Mesenchymal stem cell (in vitro differentiated cells and primary cell): ENCODE measurements at regions not wholly inside any gene's neighbourhood (a gene's known extent, or its start where the extent isn't known, plus 50 kb on each side); places are given as distances from the start of the nearest gene placed in this dataset.
"Not testable (repeated sequence)": the region's sequence is repeated elsewhere in the genome, so short reads cannot be mapped to it uniquely, and the experiment has no call there.

Experiments
- DNase-seq: peaks from one replicate; pipeline ENCODE4 v3.0.0-alpha.2; 2013
- H2AFZ ChIP-seq: one replicate; pipeline ENCODE4 v1.6.1; 2013; ENCODE audit warnings: low read depth, mild to moderate bottlenecking, control low read depth, inconsistent platforms, low read length, moderate library complexity
- H2AK5ac ChIP-seq: 2 replicates; pipeline ENCODE4 v1.6.1; 2013; ENCODE audit warnings: low read length, moderate library complexity, mild to moderate bottlenecking, inconsistent platforms; ENCODE audit not compliant: severe bottlenecking
- H2BK120ac ChIP-seq: one replicate; pipeline ENCODE4 v1.6.1; 2013; ENCODE audit warnings: low read depth, mild to moderate bottlenecking, inconsistent platforms, low read length, moderate library complexity
- H2BK12ac ChIP-seq, 2 experiments: one replicate each; pipeline ENCODE4 v1.6.1; 2013; ENCODE audit warnings: inconsistent platforms in 2 of 2, low read length in 2 of 2, mild to moderate bottlenecking in 2 of 2, moderate library complexity in 2 of 2, control low read depth in 1 of 2
- H2BK15ac ChIP-seq: one replicate; pipeline ENCODE4 v1.6.1; 2013; ENCODE audit warnings: mild to moderate bottlenecking, low read depth, inconsistent platforms; ENCODE audit not compliant: poor library complexity, severe bottlenecking
- H2BK5ac ChIP-seq: 2 replicates; pipeline ENCODE4 v1.6.1; 2013; ENCODE audit warnings: low read depth, mild to moderate bottlenecking, low read length, control low read depth, inconsistent platforms; ENCODE audit not compliant: poor library complexity, severe bottlenecking
- H3K14ac ChIP-seq, 2 experiments: one replicate each; pipeline ENCODE4 v1.6.1; 2013; ENCODE audit warnings: inconsistent platforms in 2 of 2, low read length in 2 of 2, control low read depth in 1 of 2, mild to moderate bottlenecking in 1 of 2, moderate library complexity in 1 of 2
- H3K18ac ChIP-seq, 2 experiments: one replicate each; pipeline ENCODE4 v1.6.1; 2013; ENCODE audit warnings: inconsistent platforms in 2 of 2, low read length in 2 of 2, control low read depth in 1 of 2, low read depth in 1 of 2, mild to moderate bottlenecking in 1 of 2
- H3K23ac ChIP-seq, 2 experiments: one replicate each; pipeline ENCODE4 v1.6.1; 2013; ENCODE audit warnings: inconsistent platforms in 2 of 2, low read length in 2 of 2, mild to moderate bottlenecking in 2 of 2, moderate library complexity in 2 of 2, control low read depth in 1 of 2
- H3K27ac ChIP-seq: 2 replicates; pipeline ENCODE4 v1.5.1; 2013; ENCODE audit warnings: mild to moderate bottlenecking, moderate library complexity, low read length, control low read depth, inconsistent platforms; ENCODE audit not compliant: poor library complexity, severe bottlenecking
- H3K27me3 ChIP-seq, 2 experiments: 2 replicates each; pipeline versions ENCODE4 v1.6.1 to v1.7.0; 2013; ENCODE audit warnings: low read length in 2 of 2, mild to moderate bottlenecking in 2 of 2, moderate library complexity in 2 of 2, control low read depth in 1 of 2, inconsistent platforms in 1 of 2; ENCODE audit not compliant: control insufficient read depth in 1 of 2, insufficient read depth in 1 of 2
- H3K36me3 ChIP-seq, 2 experiments: 2 replicates each; pipeline versions ENCODE4 v1.6.1 to v1.7.0; 2013; ENCODE audit warnings: low read length in 2 of 2, control low read depth in 1 of 2, inconsistent platforms in 1 of 2, low read depth in 1 of 2, mild to moderate bottlenecking in 1 of 2; ENCODE audit not compliant: insufficient read depth in 2 of 2, control insufficient read depth in 1 of 2
- H3K4ac ChIP-seq, 2 experiments: one replicate each; pipeline ENCODE4 v1.6.1; 2013; ENCODE audit warnings: inconsistent platforms in 2 of 2, low read length in 2 of 2, mild to moderate bottlenecking in 2 of 2, moderate library complexity in 2 of 2, control low read depth in 1 of 2, low read depth in 1 of 2
- H3K4me1 ChIP-seq: 2 replicates; pipeline ENCODE4 v1.6.1; 2013; ENCODE audit warnings: low read depth, low read length, control low read depth; ENCODE audit not compliant: control insufficient read depth, insufficient read depth
- H3K4me2 ChIP-seq: 2 replicates; pipeline ENCODE4 v1.6.1; 2013; ENCODE audit warnings: low read length, mild to moderate bottlenecking, inconsistent platforms; ENCODE audit not compliant: poor library complexity, severe bottlenecking
- H3K4me3 ChIP-seq, 2 experiments: 2 replicates each; pipeline versions ENCODE4 v1.5.1 to v1.7.0; 2013; ENCODE audit warnings: low read length in 2 of 2, mild to moderate bottlenecking in 2 of 2, control low read depth in 1 of 2, low read depth in 1 of 2; ENCODE audit not compliant: insufficient read depth in 1 of 2
- H3K79me1 ChIP-seq: replicated peaks from 2 replicates; pipeline ENCODE4 v1.6.1; 2013; ENCODE audit warnings: mild to moderate bottlenecking, control low read depth, low read length, inconsistent platforms; ENCODE audit not compliant: poor library complexity, severe bottlenecking
- H3K9ac ChIP-seq: 2 replicates; pipeline ENCODE4 v1.7.0; 2013; ENCODE audit warnings: mild to moderate bottlenecking, low read length, moderate library complexity
- H3K9me3 ChIP-seq: 2 replicates; pipeline ENCODE4 v1.7.0; 2013; ENCODE audit warnings: mild to moderate bottlenecking, low read length; ENCODE audit not compliant: control insufficient read depth
- H4K8ac ChIP-seq: one replicate; pipeline ENCODE4 v1.6.1; 2013; ENCODE audit warnings: inconsistent platforms, mild to moderate bottlenecking, low read length, moderate library complexity
- H4K91ac ChIP-seq: one replicate; pipeline ENCODE4 v1.6.1; 2013; ENCODE audit warnings: mild to moderate bottlenecking, low read length, inconsistent platforms
- WGBS: methylation state at CpG from one replicate; pipeline ENCODE4 v1.1.7; 2013; ENCODE audit warnings: mixed read lengths; 5-methylcytosine and 5-hydroxymethylcytosine counted together

DNA sequence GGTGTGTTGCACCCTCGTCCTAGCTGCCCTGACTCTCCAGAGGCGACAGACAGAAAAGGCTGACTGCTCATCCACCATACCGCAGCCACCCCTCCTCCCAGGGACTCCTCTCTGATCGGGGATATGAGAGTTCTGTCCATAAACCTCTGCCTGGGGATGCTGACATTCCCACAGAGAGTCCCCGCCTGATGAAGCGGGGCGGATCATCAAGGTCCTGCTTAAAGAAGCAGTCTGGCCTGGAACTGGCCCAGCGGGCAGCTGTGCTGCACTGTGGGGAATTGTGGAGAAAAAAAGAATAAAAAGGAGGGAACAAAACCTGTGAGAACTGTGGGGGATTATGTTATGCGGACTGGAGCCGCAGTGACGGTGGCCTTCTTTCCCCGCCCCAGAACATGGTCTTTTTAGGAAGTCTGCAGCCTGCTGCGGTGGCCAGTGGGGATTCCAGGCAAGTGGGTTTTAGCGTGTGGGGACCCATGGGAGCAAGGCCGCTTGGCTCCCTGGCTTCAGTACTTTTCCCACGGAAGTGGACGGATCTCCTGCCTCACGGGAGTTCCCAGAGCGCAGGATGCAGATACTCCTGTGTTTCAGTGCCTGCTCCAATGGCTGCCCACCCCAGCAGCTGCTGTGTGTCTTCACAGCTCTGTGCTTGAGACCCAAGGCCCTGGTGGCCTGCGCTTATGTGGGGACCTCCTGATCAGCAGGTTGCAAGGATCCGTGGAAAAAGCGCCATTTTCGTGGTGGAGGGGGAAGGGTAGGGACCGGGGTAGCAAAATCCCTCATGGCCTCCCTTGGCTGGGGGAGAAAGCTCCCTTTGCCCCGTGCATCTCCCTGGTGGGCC lies 1456.2 kb upstream of the SLC10A2 start:
- no peaks in the 10 kb centered on the region for H3K79me1 ChIP-seq
- H2BK120ac ChIP-seq, result no peak overlapping the region
- H2BK5ac ChIP-seq, result no peak overlapping the region
- H3K9ac ChIP-seq, result no peak overlapping the region
- H3K4ac ChIP-seq, result no peak overlapping the region
- H2AK5ac ChIP-seq, result no peak overlapping the region
- H3K9me3 ChIP-seq, result peaks cover 5% of the 10 kb centered on the region
- 86% methylated on average over 25 of the region's 25 CpGs for WGBS
- no peaks in the 10 kb centered on the region for H3K4me1 ChIP-seq
- no peak overlapping the region for H3K27ac ChIP-seq
- H3K36me3 ChIP-seq, result no peaks in the 10 kb centered on the region
- H4K8ac ChIP-seq, result no peak overlapping the region
- no peak overlapping the region for H2BK12ac ChIP-seq
- no peak for DNase-seq
- no peak overlapping the region for H4K91ac ChIP-seq
- H2BK15ac ChIP-seq, result no peak overlapping the region
- no peak overlapping the region for H3K4me2 ChIP-seq
- H3K18ac ChIP-seq, result no peak overlapping the region
- H3K23ac ChIP-seq, result no peak overlapping the region
- H3K14ac ChIP-seq, result no peak overlapping the region
- no peak overlapping the region for H3K4me3 ChIP-seq
- no peak overlapping the region for H2AFZ ChIP-seq
- H3K27me3 ChIP-seq, result no peaks in the 10 kb centered on the region

DNA sequence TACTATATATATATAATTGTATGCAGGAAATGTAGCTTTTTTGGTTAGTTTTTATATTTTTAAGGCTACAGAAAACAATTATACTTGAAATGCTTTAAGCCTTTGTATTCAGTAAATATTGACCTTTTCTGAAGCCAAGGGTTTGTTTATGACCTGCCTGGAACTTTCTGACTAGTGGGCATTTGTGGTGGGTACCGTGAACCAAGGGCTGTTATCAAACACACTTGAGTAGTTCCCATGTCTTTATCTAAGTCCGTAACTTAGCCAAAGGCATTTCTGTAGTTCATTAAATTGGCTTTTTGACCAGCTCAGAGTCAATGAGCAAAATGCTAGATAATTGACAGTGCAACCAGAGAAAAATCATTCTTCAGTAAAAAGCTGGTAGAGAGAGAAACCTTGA lies 1444.2 kb upstream of the SLC10A2 start:
- no peak overlapping the region for H2BK120ac ChIP-seq
- H3K9ac ChIP-seq, result no peak overlapping the region
- H3K18ac ChIP-seq, result no peak overlapping the region
- H3K9me3 ChIP-seq, result peaks cover 6% of the 10 kb centered on the region
- DNase-seq, result no peak
- no peak overlapping the region for H2AK5ac ChIP-seq
- no peak overlapping the region for H3K4me3 ChIP-seq
- H3K4me1 ChIP-seq, result no peaks in the 10 kb centered on the region
- no peaks in the 10 kb centered on the region for H3K27me3 ChIP-seq
- H4K8ac ChIP-seq, result no peak overlapping the region
- no peak overlapping the region for H3K23ac ChIP-seq
- no peak overlapping the region for H2AFZ ChIP-seq
- WGBS, result 94% methylated on average over 2 of the region's 2 CpGs
- H4K91ac ChIP-seq, result no peak overlapping the region
- no peak overlapping the region for H3K27ac ChIP-seq
- no peak overlapping the region for H2BK15ac ChIP-seq
- no peak overlapping the region for H3K4me2 ChIP-seq
- no peak overlapping the region for H2BK12ac ChIP-seq
- no peaks in the 10 kb centered on the region for H3K36me3 ChIP-seq
- no peak overlapping the region for H3K14ac ChIP-seq
- no peak overlapping the region for H2BK5ac ChIP-seq
- no peaks in the 10 kb centered on the region for H3K79me1 ChIP-seq
- no peak overlapping the region for H3K4ac ChIP-seq

DNA sequence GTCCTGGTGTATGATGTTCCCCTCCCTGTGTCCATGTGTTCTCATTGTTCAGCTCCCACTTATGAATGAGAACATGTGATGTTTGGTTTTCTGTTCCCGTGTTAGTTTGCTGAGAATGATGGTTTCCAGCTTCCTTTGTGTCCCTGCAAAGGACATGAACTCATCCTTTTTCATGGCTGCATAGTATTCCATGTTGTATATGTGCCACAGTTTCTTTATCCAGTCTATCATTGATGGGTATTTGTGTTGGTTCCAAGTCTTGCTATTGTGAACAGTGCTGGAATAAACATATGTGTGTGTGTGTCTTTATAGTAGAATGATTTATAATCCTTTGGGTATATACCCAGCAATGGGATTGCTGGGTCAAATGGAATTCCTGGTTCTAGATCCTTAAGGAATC lies 1427.3 kb upstream of the SLC10A2 start:
- not testable (repeated sequence) for H3K79me1 ChIP-seq, H3K23ac ChIP-seq

DNA sequence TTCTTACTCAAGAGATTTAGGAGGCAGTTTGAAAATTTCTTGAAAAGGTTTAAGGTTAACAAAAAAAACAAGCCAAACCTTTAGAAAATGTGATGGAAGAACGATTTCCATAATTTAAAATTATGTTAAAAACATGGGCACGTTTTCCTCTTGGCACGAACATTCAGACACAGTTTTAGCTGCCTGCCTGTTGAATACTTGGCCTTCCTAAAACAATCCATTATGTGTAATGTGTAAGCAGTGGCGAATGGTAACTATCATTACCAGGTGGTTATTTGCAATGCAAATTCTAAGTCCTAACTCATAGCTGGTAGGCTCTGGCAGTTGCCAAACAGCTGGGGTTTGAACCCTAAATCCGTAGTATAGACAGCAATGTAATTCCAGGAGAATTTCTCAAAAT lies 1425.7 kb upstream of the SLC10A2 start:
- no peak for DNase-seq
- no peaks in the 10 kb centered on the region for H3K79me1 ChIP-seq
- no peaks in the 10 kb centered on the region for H3K36me3 ChIP-seq
- no peak overlapping the region for H3K18ac ChIP-seq
- H3K4me3 ChIP-seq, result no peak overlapping the region
- H2AFZ ChIP-seq, result no peak overlapping the region
- 93% methylated on average over 3 of the region's 5 CpGs for WGBS
- H2BK15ac ChIP-seq, result no peak overlapping the region
- H4K91ac ChIP-seq, result no peak overlapping the region
- H3K4me1 ChIP-seq, result no peaks in the 10 kb centered on the region
- no peak overlapping the region for H2BK12ac ChIP-seq
- H2BK5ac ChIP-seq, result no peak overlapping the region
- H3K27me3 ChIP-seq, result no peaks in the 10 kb centered on the region
- H2AK5ac ChIP-seq, result no peak overlapping the region
- no peak overlapping the region for H3K14ac ChIP-seq
- H3K27ac ChIP-seq, result no peak overlapping the region
- H3K4ac ChIP-seq, result no peak overlapping the region
- H3K9ac ChIP-seq, result no peak overlapping the region
- no peak overlapping the region for H3K23ac ChIP-seq
- H3K4me2 ChIP-seq, result no peak overlapping the region
- no peak overlapping the region for H2BK120ac ChIP-seq
- H3K9me3 ChIP-seq, result peaks cover 3% of the 10 kb centered on the region
- no peak overlapping the region for H4K8ac ChIP-seq

More for the DNA sequence above, 1427.3 kb upstream of the SLC10A2 start:
- H2BK15ac ChIP-seq, H3K36me3 ChIP-seq, H2AFZ ChIP-seq, H3K4ac ChIP-seq, H4K91ac ChIP-seq, H4K8ac ChIP-seq, H3K9me3 ChIP-seq, H3K4me3 ChIP-seq, H3K4me1 ChIP-seq, H2BK12ac ChIP-seq, H2BK5ac ChIP-seq, H3K14ac ChIP-seq, DNase-seq, H3K9ac ChIP-seq, H3K27me3 ChIP-seq, H3K27ac ChIP-seq, H2BK120ac ChIP-seq, H3K18ac ChIP-seq, H2AK5ac ChIP-seq, H3K4me2 ChIP-seq: not testable (repeated sequence)
- WGBS, result 42% methylated on average over 1 of the region's 1 CpG
